Tibial nerve (tissue), 4 donors: ENCODE measurements at regions not wholly inside any gene's neighbourhood (a gene's known extent, or its start where the extent isn't known, plus 50 kb on each side); places are given as distances from the start of the nearest gene placed in this dataset.

Experiments
- EP300 ChIP-seq, 2 donors: sonication (generic); formaldehyde crosslinking; IDR thresholded peaks; one replicate each; pipeline ENCODE4 v1.6.1; 2017; ENCODE audit warnings: antibody characterized with exemption in 2 of 2, mild to moderate bottlenecking in 1 of 2
- TF ChIP-seq, protein P1 (sequence below), 5 experiments: fragments of 200-600 bp in 3 of 5; fragments of 450-650 bp in 2 of 5; sonication (generic) in 3 of 5; IDR thresholded peaks; one replicate each; pipeline ENCODE4 v1.5.1; 2016 to 2019; ENCODE audit warnings: antibody characterized with exemption in 5 of 5, mild to moderate bottlenecking in 3 of 5, moderate library complexity in 2 of 5

DNA sequence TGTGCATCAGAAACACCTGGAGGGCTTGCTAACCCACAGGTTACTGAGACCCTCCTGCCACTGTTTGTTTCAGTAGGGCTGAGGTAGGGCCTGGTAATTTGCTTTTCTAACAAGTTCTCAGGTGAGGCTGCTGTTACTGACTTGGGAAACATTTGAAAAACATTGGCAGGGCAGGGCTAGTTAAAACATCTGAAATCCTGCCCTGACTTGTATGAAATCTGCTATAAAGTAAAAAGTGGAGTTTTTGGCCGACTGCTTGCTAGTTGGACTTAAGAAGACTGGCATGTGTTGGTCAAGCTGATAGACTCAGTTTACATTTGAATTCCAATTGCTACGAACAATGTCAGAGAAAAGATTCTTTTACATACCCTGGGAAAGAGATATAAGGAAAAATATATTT, 111.6 kb upstream of the DLX2 start:
- TF ChIP-seq EP300 (IDR thresholded peaks at IDR 0.05): no peak
- TF ChIP-seq, protein P1, sequence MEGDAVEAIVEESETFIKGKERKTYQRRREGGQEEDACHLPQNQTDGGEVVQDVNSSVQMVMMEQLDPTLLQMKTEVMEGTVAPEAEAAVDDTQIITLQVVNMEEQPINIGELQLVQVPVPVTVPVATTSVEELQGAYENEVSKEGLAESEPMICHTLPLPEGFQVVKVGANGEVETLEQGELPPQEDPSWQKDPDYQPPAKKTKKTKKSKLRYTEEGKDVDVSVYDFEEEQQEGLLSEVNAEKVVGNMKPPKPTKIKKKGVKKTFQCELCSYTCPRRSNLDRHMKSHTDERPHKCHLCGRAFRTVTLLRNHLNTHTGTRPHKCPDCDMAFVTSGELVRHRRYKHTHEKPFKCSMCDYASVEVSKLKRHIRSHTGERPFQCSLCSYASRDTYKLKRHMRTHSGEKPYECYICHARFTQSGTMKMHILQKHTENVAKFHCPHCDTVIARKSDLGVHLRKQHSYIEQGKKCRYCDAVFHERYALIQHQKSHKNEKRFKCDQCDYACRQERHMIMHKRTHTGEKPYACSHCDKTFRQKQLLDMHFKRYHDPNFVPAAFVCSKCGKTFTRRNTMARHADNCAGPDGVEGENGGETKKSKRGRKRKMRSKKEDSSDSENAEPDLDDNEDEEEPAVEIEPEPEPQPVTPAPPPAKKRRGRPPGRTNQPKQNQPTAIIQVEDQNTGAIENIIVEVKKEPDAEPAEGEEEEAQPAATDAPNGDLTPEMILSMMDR (IDR thresholded peaks at IDR 0.05): no peak
